ENCODE measurements at regions not wholly inside any gene's neighbourhood (a gene's known extent, or its start where the extent isn't known, plus 50 kb on each side); places are given as distances from the start of the nearest gene placed in this dataset.

DNA sequence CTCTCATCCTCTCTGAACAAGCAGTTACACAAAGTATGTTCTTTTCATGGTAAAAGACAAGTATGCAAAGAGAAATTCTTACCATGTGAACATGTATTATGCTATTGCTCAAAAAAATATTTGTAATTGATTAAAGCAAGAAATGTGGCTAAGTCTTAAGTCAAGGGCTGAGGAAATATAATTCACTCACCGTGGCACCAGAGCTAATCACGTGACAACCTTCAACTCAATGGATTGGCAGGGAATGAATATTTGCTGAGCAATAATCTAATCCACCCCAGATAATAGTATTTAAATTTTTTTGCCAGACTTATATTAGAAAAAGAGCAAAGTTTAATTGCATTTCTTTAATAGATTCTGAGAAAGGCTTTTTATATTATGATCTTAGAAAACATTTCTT lies 310.2 kb downstream of the HS3ST1 start (continued):
- TF ChIP-seq GRHL2 (CRISPR knock-in tag; IDR thresholded peaks at IDR 0.05; ENCODE audit: insufficient replicate concordance, severe bottlenecking) = no peak

DNA sequence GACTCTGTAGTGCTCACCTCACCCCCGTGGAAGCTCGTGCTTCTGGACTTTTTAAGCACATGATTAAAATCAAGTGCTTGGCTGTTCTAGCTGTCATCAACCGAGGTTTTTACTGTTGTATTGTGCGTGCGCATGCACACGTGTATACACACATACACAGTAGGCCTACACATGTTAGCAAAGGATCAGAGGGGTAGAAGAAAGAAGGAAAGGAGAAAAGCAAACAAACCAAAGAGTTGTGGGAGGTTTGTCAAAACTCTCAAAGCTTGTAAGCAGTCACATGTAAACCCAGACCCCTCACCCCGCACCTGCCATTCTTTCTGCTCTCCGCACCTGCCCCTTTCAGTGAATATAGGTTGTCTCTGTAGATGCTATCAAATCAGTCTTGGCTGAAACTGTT lies 311.8 kb downstream of the HS3ST1 start:
- POLR2A ChIA-PET = no interaction called here
- DNase-seq (ENCODE audit: low spot score) (no peak), ATAC-seq (no peak)
- TF ChIP-seq, protein P1, sequence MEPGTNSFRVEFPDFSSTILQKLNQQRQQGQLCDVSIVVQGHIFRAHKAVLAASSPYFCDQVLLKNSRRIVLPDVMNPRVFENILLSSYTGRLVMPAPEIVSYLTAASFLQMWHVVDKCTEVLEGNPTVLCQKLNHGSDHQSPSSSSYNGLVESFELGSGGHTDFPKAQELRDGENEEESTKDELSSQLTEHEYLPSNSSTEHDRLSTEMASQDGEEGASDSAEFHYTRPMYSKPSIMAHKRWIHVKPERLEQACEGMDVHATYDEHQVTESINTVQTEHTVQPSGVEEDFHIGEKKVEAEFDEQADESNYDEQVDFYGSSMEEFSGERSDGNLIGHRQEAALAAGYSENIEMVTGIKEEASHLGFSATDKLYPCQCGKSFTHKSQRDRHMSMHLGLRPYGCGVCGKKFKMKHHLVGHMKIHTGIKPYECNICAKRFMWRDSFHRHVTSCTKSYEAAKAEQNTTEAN (CRISPR knock-in tag; IDR thresholded peaks at IDR 0.05) = no peak
- TF ChIP-seq CREM (CRISPR knock-in tag; IDR thresholded peaks at IDR 0.05) = no peak
- no peak for TF ChIP-seq OVOL2 (CRISPR knock-in tag; IDR thresholded peaks at IDR 0.05; ENCODE audit: borderline replicate concordance)
- TF ChIP-seq ZNF263 (CRISPR knock-in tag; IDR thresholded peaks at IDR 0.05; ENCODE audit: low read depth) = no peak
- TF ChIP-seq GTF2I (CRISPR knock-in tag; conservative IDR thresholded peaks at IDR 0.05) = no peak
- TF ChIP-seq CBFB (CRISPR knock-in tag; IDR thresholded peaks at IDR 0.05; ENCODE audit: low read depth) = no peak
- TF ChIP-seq SMAD4 (CRISPR knock-in tag; IDR thresholded peaks at IDR 0.05) = no peak
- TF ChIP-seq, protein P2, sequence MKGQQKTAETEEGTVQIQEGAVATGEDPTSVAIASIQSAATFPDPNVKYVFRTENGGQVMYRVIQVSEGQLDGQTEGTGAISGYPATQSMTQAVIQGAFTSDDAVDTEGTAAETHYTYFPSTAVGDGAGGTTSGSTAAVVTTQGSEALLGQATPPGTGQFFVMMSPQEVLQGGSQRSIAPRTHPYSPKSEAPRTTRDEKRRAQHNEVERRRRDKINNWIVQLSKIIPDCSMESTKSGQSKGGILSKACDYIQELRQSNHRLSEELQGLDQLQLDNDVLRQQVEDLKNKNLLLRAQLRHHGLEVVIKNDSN (CRISPR knock-in tag; IDR thresholded peaks at IDR 0.05) = no peak
- TF ChIP-seq, protein P3, sequence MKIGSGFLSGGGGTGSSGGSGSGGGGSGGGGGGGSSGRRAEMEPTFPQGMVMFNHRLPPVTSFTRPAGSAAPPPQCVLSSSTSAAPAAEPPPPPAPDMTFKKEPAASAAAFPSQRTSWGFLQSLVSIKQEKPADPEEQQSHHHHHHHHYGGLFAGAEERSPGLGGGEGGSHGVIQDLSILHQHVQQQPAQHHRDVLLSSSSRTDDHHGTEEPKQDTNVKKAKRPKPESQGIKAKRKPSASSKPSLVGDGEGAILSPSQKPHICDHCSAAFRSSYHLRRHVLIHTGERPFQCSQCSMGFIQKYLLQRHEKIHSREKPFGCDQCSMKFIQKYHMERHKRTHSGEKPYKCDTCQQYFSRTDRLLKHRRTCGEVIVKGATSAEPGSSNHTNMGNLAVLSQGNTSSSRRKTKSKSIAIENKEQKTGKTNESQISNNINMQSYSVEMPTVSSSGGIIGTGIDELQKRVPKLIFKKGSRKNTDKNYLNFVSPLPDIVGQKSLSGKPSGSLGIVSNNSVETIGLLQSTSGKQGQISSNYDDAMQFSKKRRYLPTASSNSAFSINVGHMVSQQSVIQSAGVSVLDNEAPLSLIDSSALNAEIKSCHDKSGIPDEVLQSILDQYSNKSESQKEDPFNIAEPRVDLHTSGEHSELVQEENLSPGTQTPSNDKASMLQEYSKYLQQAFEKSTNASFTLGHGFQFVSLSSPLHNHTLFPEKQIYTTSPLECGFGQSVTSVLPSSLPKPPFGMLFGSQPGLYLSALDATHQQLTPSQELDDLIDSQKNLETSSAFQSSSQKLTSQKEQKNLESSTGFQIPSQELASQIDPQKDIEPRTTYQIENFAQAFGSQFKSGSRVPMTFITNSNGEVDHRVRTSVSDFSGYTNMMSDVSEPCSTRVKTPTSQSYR (CRISPR knock-in tag; IDR thresholded peaks at IDR 0.05) = no peak
- no peak for TF ChIP-seq ZNF121 (CRISPR knock-in tag; IDR thresholded peaks at IDR 0.05)
- TF ChIP-seq, protein P4, sequence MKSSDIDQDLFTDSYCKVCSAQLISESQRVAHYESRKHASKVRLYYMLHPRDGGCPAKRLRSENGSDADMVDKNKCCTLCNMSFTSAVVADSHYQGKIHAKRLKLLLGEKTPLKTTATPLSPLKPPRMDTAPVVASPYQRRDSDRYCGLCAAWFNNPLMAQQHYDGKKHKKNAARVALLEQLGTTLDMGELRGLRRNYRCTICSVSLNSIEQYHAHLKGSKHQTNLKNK (CRISPR knock-in tag; IDR thresholded peaks at IDR 0.05) = no peak
- TF ChIP-seq FOXK1 (CRISPR knock-in tag; IDR thresholded peaks at IDR 0.05) = no peak
- no peak for TF ChIP-seq SP1 (CRISPR knock-in tag; conservative IDR thresholded peaks at IDR 0.05)
- TF ChIP-seq, protein P5, sequence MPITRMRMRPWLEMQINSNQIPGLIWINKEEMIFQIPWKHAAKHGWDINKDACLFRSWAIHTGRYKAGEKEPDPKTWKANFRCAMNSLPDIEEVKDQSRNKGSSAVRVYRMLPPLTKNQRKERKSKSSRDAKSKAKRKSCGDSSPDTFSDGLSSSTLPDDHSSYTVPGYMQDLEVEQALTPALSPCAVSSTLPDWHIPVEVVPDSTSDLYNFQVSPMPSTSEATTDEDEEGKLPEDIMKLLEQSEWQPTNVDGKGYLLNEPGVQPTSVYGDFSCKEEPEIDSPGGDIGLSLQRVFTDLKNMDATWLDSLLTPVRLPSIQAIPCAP (CRISPR knock-in tag; IDR thresholded peaks at IDR 0.05) = no peak
- no peak for TF ChIP-seq ZNF219 (CRISPR knock-in tag; IDR thresholded peaks at IDR 0.05; ENCODE audit: borderline replicate concordance)
- no peak for TF ChIP-seq ELF4 (CRISPR knock-in tag; IDR thresholded peaks at IDR 0.05; ENCODE audit: low read depth)
- Mint-ChIP-seq H3K9me3 (peaks cover 61% of the 10 kb centered on the region), H3K4me1 (peaks cover 6% of the 10 kb centered on the region; the same call in 1 of the 2 replicates), H3K27ac (no peak overlapping the region), H3K36me3 (peaks cover 44% of the 10 kb centered on the region), H3K4me3 (no peak overlapping the region), H3K27me3 (ENCODE audit: low read depth) (no peaks in the 10 kb centered on the region; the same call in 1 of the 2 replicates)
- CTCF ChIA-PET = no interaction called here

DNA sequence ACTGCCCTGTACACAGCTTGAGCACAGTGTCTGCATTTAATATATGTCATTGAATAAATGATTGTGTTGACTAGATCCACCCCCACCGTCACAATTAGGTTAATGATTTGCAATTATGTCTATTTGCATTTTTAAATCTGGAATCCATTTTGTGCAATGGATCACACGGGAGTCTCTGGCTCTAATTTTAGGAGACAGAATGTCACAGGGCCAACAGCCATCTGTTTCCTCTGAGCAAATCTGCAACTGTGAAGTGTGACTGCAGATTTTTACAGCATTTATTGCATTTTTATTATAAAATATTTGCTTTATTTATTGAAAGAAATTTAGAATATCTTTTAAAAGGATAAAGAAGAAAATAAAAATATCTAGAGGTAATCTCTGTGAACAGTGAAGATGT lies 316.8 kb downstream of the HS3ST1 start:
- no peak for DNase-seq (ENCODE audit: low spot score)
- TF ChIP-seq, protein P6, sequence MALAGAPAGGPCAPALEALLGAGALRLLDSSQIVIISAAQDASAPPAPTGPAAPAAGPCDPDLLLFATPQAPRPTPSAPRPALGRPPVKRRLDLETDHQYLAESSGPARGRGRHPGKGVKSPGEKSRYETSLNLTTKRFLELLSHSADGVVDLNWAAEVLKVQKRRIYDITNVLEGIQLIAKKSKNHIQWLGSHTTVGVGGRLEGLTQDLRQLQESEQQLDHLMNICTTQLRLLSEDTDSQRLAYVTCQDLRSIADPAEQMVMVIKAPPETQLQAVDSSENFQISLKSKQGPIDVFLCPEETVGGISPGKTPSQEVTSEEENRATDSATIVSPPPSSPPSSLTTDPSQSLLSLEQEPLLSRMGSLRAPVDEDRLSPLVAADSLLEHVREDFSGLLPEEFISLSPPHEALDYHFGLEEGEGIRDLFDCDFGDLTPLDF (CRISPR knock-in tag; IDR thresholded peaks at IDR 0.05) = no peak
- no peak for TF ChIP-seq TEAD4 (CRISPR knock-in tag; IDR thresholded peaks at IDR 0.05)
- TF ChIP-seq, protein P7, sequence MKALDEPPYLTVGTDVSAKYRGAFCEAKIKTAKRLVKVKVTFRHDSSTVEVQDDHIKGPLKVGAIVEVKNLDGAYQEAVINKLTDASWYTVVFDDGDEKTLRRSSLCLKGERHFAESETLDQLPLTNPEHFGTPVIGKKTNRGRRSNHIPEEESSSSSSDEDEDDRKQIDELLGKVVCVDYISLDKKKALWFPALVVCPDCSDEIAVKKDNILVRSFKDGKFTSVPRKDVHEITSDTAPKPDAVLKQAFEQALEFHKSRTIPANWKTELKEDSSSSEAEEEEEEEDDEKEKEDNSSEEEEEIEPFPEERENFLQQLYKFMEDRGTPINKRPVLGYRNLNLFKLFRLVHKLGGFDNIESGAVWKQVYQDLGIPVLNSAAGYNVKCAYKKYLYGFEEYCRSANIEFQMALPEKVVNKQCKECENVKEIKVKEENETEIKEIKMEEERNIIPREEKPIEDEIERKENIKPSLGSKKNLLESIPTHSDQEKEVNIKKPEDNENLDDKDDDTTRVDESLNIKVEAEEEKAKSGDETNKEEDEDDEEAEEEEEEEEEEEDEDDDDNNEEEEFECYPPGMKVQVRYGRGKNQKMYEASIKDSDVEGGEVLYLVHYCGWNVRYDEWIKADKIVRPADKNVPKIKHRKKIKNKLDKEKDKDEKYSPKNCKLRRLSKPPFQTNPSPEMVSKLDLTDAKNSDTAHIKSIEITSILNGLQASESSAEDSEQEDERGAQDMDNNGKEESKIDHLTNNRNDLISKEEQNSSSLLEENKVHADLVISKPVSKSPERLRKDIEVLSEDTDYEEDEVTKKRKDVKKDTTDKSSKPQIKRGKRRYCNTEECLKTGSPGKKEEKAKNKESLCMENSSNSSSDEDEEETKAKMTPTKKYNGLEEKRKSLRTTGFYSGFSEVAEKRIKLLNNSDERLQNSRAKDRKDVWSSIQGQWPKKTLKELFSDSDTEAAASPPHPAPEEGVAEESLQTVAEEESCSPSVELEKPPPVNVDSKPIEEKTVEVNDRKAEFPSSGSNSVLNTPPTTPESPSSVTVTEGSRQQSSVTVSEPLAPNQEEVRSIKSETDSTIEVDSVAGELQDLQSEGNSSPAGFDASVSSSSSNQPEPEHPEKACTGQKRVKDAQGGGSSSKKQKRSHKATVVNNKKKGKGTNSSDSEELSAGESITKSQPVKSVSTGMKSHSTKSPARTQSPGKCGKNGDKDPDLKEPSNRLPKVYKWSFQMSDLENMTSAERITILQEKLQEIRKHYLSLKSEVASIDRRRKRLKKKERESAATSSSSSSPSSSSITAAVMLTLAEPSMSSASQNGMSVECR (CRISPR knock-in tag; IDR thresholded peaks at IDR 0.05; ENCODE audit: borderline replicate concordance) = no peak
- TF ChIP-seq OVOL2 (CRISPR knock-in tag; IDR thresholded peaks at IDR 0.05; ENCODE audit: borderline replicate concordance) = no peak
- TF ChIP-seq GTF2I (CRISPR knock-in tag; conservative IDR thresholded peaks at IDR 0.05) = no peak
- TF ChIP-seq GRHL2 (CRISPR knock-in tag; IDR thresholded peaks at IDR 0.05; ENCODE audit: insufficient replicate concordance, severe bottlenecking) = no peak
- Mint-ChIP-seq H3K27me3 (ENCODE audit: low read depth) (no peaks in the 10 kb centered on the region; the same call in 1 of the 2 replicates), H3K36me3 (peaks cover 55% of the 10 kb centered on the region), H3K4me1 (peaks cover 5% of the 10 kb centered on the region; the same call in 1 of the 2 replicates), H3K9me3 (peaks cover 65% of the 10 kb centered on the region), H3K4me3 (no peak overlapping the region), H3K27ac (no peak overlapping the region)
- no peak for ATAC-seq
- ChIA-PET POLR2A (no interaction called here), CTCF (no interaction called here)
